ENCODE measurements at regions not wholly inside any gene's neighbourhood (a gene's known extent, or its start where the extent isn't known, plus 50 kb on each side); places are given as distances from the start of the nearest gene placed in this dataset.

DNA sequence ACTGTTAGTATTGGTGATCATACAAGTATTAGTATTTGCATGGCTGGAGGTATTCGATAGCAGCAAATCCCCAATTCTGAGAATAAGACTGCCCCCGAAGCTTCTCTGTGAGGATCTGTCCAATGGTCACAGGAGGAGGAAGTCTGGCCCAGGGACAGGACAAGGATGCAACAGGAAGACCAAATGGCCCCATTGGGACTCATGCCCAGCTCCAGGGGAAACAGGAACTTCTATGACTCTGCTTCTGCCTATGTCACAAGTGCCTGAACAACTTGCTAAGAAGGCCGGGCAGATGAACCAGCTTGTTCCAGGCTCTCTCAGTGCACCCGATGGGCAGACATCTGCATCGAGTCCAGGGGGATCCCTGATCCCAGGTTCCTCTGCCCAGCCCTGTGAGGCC is 172.0 kb upstream of the GRB10 start:
- Mint-ChIP-seq H3K36me3 (ENCODE audit: insufficient read depth in 1 of 3, low read depth in 3 of 3) (peaks cover 0 to 18% (median 12%) of the 10 kb centered on the region in 3 experiments; a peak in 6 of 7 replicates), H3K27ac (no peak overlapping the region), H3K4me1 (peaks cover 11 to 35% of the 10 kb centered on the region in 2 experiments), H3K4me3 (no peak overlapping the region), H3K9me3 (peaks cover 0 to 31% of the 10 kb centered on the region in 2 experiments; a peak in 3 of 5 replicates), H3K27me3 (ENCODE audit: low read depth) (peaks cover 61% of the 10 kb centered on the region)
- no peak overlapping the region for H3K9ac ChIP-seq (ENCODE audit: extremely low read depth, insufficient read length, low read length)
- no peak overlapping the region for H2BK15ac ChIP-seq (ENCODE audit: low read depth, low read length)
- H2AFZ ChIP-seq (ENCODE audit: low read length), result no peak overlapping the region
- H3T11ph ChIP-seq (ENCODE audit: low read length), result no peak overlapping the region
- no peak overlapping the region for H3K4ac ChIP-seq (ENCODE audit: low read depth, low read length)
- H4K8ac ChIP-seq (replicated peaks; ENCODE audit: insufficient read length, low read depth, low read length), result no peak overlapping the region
- peaks cover 43% of the 10 kb centered on the region for H3K27me3 ChIP-seq (ENCODE audit: insufficient read depth, low read length)
- H4K91ac ChIP-seq (ENCODE audit: insufficient read length, low read depth, low read length), result no peak overlapping the region
- H3K4me2 ChIP-seq (ENCODE audit: insufficient read depth, insufficient read length, low read length), result no peak overlapping the region
- H3K79me2 ChIP-seq (ENCODE audit: insufficient read depth, low read length), result no peaks in the 10 kb centered on the region
- no peak overlapping the region for H3K56ac ChIP-seq (ENCODE audit: insufficient read length, low read depth, low read length)
- H3K23me2 ChIP-seq (ENCODE audit: insufficient read length, low read depth, low read length, poor library complexity, severe bottlenecking), result no peaks in the 10 kb centered on the region
- no peak overlapping the region for H3K14ac ChIP-seq (ENCODE audit: insufficient read depth, low read length)
- no peak overlapping the region for H2AK5ac ChIP-seq (ENCODE audit: insufficient read length, low read length)
- H2BK5ac ChIP-seq (ENCODE audit: insufficient read length, low read length), result no peak overlapping the region
- H4K20me1 ChIP-seq (ENCODE audit: control insufficient read depth, insufficient read depth, insufficient read length), result no peaks in the 10 kb centered on the region
- no CpG with 5 or more reads among the region's 5 CpGs for WGBS (ENCODE audit: extremely low coverage, insufficient read length, low lambda C conversion rate)
- H2BK20ac ChIP-seq (ENCODE audit: low read depth, low read length, poor library complexity, severe bottlenecking), result no peak overlapping the region
- no peak overlapping the region for H3K18ac ChIP-seq (ENCODE audit: insufficient read length, low read depth, low read length)
- no peak overlapping the region for H3K23ac ChIP-seq (ENCODE audit: insufficient read length, low read depth, low read length)
- DNase-seq, result no peak
- no peak overlapping the region for H3K27ac ChIP-seq (ENCODE audit: insufficient read length, low read depth, low read length)
- peaks cover 8% of the 10 kb centered on the region for H3K9me3 ChIP-seq (ENCODE audit: control insufficient read depth, low read depth, low read length)
- H3K4me1 ChIP-seq (ENCODE audit: insufficient read depth, low read length), result no peaks in the 10 kb centered on the region; the same call in 1 of the 2 replicates
- TF ChIP-seq, protein P1, sequence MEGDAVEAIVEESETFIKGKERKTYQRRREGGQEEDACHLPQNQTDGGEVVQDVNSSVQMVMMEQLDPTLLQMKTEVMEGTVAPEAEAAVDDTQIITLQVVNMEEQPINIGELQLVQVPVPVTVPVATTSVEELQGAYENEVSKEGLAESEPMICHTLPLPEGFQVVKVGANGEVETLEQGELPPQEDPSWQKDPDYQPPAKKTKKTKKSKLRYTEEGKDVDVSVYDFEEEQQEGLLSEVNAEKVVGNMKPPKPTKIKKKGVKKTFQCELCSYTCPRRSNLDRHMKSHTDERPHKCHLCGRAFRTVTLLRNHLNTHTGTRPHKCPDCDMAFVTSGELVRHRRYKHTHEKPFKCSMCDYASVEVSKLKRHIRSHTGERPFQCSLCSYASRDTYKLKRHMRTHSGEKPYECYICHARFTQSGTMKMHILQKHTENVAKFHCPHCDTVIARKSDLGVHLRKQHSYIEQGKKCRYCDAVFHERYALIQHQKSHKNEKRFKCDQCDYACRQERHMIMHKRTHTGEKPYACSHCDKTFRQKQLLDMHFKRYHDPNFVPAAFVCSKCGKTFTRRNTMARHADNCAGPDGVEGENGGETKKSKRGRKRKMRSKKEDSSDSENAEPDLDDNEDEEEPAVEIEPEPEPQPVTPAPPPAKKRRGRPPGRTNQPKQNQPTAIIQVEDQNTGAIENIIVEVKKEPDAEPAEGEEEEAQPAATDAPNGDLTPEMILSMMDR (conservative IDR thresholded peaks at IDR 0.05), result no peak
- H3K79me1 ChIP-seq (ENCODE audit: insufficient read depth, low read depth, low read length, poor library complexity, severe bottlenecking), result no peaks in the 10 kb centered on the region
- H2BK12ac ChIP-seq (ENCODE audit: insufficient read length, low read depth, low read length), result no peak overlapping the region
- no peak overlapping the region for H2BK120ac ChIP-seq (ENCODE audit: low read depth, low read length, poor library complexity, severe bottlenecking)
- no peak overlapping the region for H4K5ac ChIP-seq (ENCODE audit: insufficient read length, low read depth, low read length)

Measured in H9 (cell line).